ENCODE measurements at regions not wholly inside any gene's neighbourhood (a gene's known extent, or its start where the extent isn't known, plus 50 kb on each side); places are given as distances from the start of the nearest gene placed in this dataset.

- H3K4me3 ChIP-seq (ENCODE audit: low read depth, low read length) = no peak overlapping the region
- no peak for TF ChIP-seq CTCF (IDR thresholded peaks at IDR 0.05; ENCODE audit: low read depth, low read length)
- H3K4me1 ChIP-seq = no peaks in the 10 kb centered on the region
- no peak for DNase-seq
- no peaks in the 10 kb centered on the region for H3K9me3 ChIP-seq
- H3K36me3 ChIP-seq = no peaks in the 10 kb centered on the region
- no peaks in the 10 kb centered on the region for H3K27me3 ChIP-seq
Observed at GRCh38 chr5:81906086-81906485, 65.7 kb upstream of the ATG10 start.

- no peak for DNase-seq
- Histone ChIP-seq H3K27me3 (no peaks in the 10 kb centered on the region), H3K4me1 (no peaks in the 10 kb centered on the region), H3K4me3 (ENCODE audit: low read depth, low read length) (no peak overlapping the region), H3K36me3 (no peaks in the 10 kb centered on the region), H3K9me3 (no peaks in the 10 kb centered on the region)
- no peak for TF ChIP-seq CTCF (IDR thresholded peaks at IDR 0.05; ENCODE audit: low read depth, low read length)
Observed at GRCh38 chr5:81904861-81905260, 67.0 kb upstream of the ATG10 start.

GRCh38 chr5:81904166-81904565, 67.7 kb upstream of the ATG10 start:
- DNase-seq = no peak
- TF ChIP-seq CTCF (IDR thresholded peaks at IDR 0.05; ENCODE audit: low read depth, low read length) = no peak
- no peaks in the 10 kb centered on the region for H3K27me3 ChIP-seq
- H3K9me3 ChIP-seq = no peaks in the 10 kb centered on the region
- no peak overlapping the region for H3K4me3 ChIP-seq (ENCODE audit: low read depth, low read length)
- no peaks in the 10 kb centered on the region for H3K36me3 ChIP-seq
- H3K4me1 ChIP-seq = no peaks in the 10 kb centered on the region

GRCh38 chr5:81901586-81901985, 70.2 kb upstream of the ATG10 start:
- Histone ChIP-seq H3K27me3 (no peaks in the 10 kb centered on the region), H3K4me1 (no peaks in the 10 kb centered on the region), H3K9me3 (peaks cover 3% of the 10 kb centered on the region; the same call in 1 of the 2 replicates), H3K4me3 (ENCODE audit: low read depth, low read length) (no peak overlapping the region), H3K36me3 (no peaks in the 10 kb centered on the region)
- TF ChIP-seq CTCF (IDR thresholded peaks at IDR 0.05; ENCODE audit: low read depth, low read length) = no peak
- no peak for DNase-seq

GRCh38 chr5:81899123-81899522, 72.7 kb upstream of the ATG10 start:
- H3K9me3 ChIP-seq = peaks cover 3% of the 10 kb centered on the region; the same call in 1 of the 2 replicates
- no peak for TF ChIP-seq CTCF (IDR thresholded peaks at IDR 0.05; ENCODE audit: low read depth, low read length)
- H3K36me3 ChIP-seq = no peaks in the 10 kb centered on the region
- no peak for DNase-seq
- no peak overlapping the region for H3K4me3 ChIP-seq (ENCODE audit: low read depth, low read length)
- H3K4me1 ChIP-seq = no peaks in the 10 kb centered on the region
- H3K27me3 ChIP-seq = no peaks in the 10 kb centered on the region

- Histone ChIP-seq H3K9me3 (peaks cover 3% of the 10 kb centered on the region; the same call in 1 of the 2 replicates), H3K36me3 (no peaks in the 10 kb centered on the region), H3K27me3 (no peaks in the 10 kb centered on the region), H3K4me1 (no peaks in the 10 kb centered on the region), H3K4me3 (ENCODE audit: low read depth, low read length) (no peak overlapping the region)
- DNase-seq = no peak
- TF ChIP-seq CTCF (IDR thresholded peaks at IDR 0.05; ENCODE audit: low read depth, low read length) = no peak
Observed at GRCh38 chr5:81898403-81898802, 73.4 kb upstream of the ATG10 start.

Measured in BE2C (cell line).